Adrenal gland (tissue), 9 donors: ENCODE measurements at regions not wholly inside any gene's neighbourhood (a gene's known extent, or its start where the extent isn't known, plus 50 kb on each side); places are given as distances from the start of the nearest gene placed in this dataset.

Experiments used
- DNase-seq, 7 donors: peaks; one replicate each; pipeline ENCODE4 v3.0.0-alpha.2; 2019 to 2020
- H3K27ac ChIP-seq, 5 donors: fragments of 200-600 bp; sonication (generic) in 4 of 5; 1 replicate in 3 of 5; 2 replicates in 2 of 5; pipeline versions ENCODE4 v1.5.1 to v1.8.0; 2016 to 2020; ENCODE audit warnings: mild to moderate bottlenecking in 1 of 5
- H3K27me3 ChIP-seq: fragments of 200-600 bp; 2 replicates; pipeline ENCODE4 v1.8.0; 2021
- H3K36me3 ChIP-seq, 2 donors: fragments of 200-600 bp; replicated peaks in 1 of 2; 1 replicate in 1 of 2; 2 replicates in 1 of 2; pipeline versions ENCODE4 v1.5.1 to v1.8.0; 2018 to 2022
- H3K4me1 ChIP-seq, 2 donors: fragments of 200-600 bp; replicated peaks in 1 of 2; 1 replicate in 1 of 2; 2 replicates in 1 of 2; pipeline versions ENCODE4 v1.5.1 to v1.8.0; 2018 to 2021
- H3K4me3 ChIP-seq, 4 donors: fragments of 200-600 bp; sonication (generic) in 3 of 4; one replicate each; pipeline ENCODE4 v1.5.1; 2016 to 2018
- H3K9me3 ChIP-seq, 3 donors: fragments of 200-600 bp; sonication (generic) in 1 of 3; replicated peaks in 1 of 3; 1 replicate in 2 of 3; 2 replicates in 1 of 3; pipeline versions ENCODE4 v1.5.1 to v1.8.0; 2016 to 2021
- CTCF ChIP-seq, 6 experiments: fragments of 450-650 bp in 4 of 6; fragments of 200-600 bp in 2 of 6; sonication (generic) in 1 of 6; IDR thresholded peaks; 1 replicate in 5 of 6; 2 replicates in 1 of 6; pipeline versions ENCODE4 v1.5.1 to v1.8.0; 2016 to 2021; ENCODE audit warnings: antibody characterized with exemption in 6 of 6, mild to moderate bottlenecking in 2 of 6, moderate library complexity in 1 of 6
- POLR2A ChIP-seq, 2 donors: fragments of 450-650 bp; IDR thresholded peaks; one replicate each; pipeline ENCODE4 v1.6.1; 2017; ENCODE audit warnings: antibody characterized with exemption in 2 of 2, mild to moderate bottlenecking in 2 of 2, moderate library complexity in 1 of 2
- WGBS, 4 donors: extraction: QIAGEN DNeasy Blood & Tissue Kit in 2 of 4; methylation state at CpG; one replicate each; pipeline versions ENCODE4 v1.1.5 to v1.1.7; 2013 to 2017; 5-methylcytosine and 5-hydroxymethylcytosine counted together
- intact Hi-C, 2 donors: fragments of 100-400 bp; cut with DNase I; formaldehyde crosslinking; loops; one replicate each; pipeline versions ENCODE4 v1.14.1 to v1.15.0; 2022 to 2023
- donor health status: healthy with polysubstance abuse.
- donor health status: Bipolar disorder and iron deficiency.
- donor health status: DM: yes; HTN: yes; CAD: no.
- donor health status: DM: no; HTN: no; CAD: no.
- donor health status: DM: no; HTN: no; CAD: no.

GRCh38 chr7:52723606-52724005 lies 311.8 kb upstream of the POM121L12 start:
- H3K27me3 ChIP-seq: no peaks in the 10 kb centered on the region
- H3K36me3 ChIP-seq: no peaks in the 10 kb centered on the region
- WGBS, 4 donors: 66 to 77% (median 71%) methylated on average over 5 of the region's 5 CpGs
- no peaks in the 10 kb centered on the region for H3K4me1 ChIP-seq
- no peak for DNase-seq
- intact Hi-C loops: no loop called here
- TF ChIP-seq CTCF (IDR thresholded peaks at IDR 0.05) (no peak), POLR2A (IDR thresholded peaks at IDR 0.05) (no peak)
- no peak overlapping the region for H3K4me3 ChIP-seq
- H3K27ac ChIP-seq: no peak overlapping the region
- no peaks in the 10 kb centered on the region for H3K9me3 ChIP-seq

GRCh38 chr7:52720856-52721255 lies 314.6 kb upstream of the POM121L12 start:
- H3K27ac ChIP-seq: no peak overlapping the region
- no peaks in the 10 kb centered on the region for H3K36me3 ChIP-seq
- 78 to 93% (median 89%) methylated on average over 2 of the region's 2 CpGs for WGBS, 4 donors
- H3K27me3 ChIP-seq: no peaks in the 10 kb centered on the region
- DNase-seq: no peak
- no peak overlapping the region for H3K4me3 ChIP-seq
- no peaks in the 10 kb centered on the region for H3K4me1 ChIP-seq
- H3K9me3 ChIP-seq: no peaks in the 10 kb centered on the region
- intact Hi-C loops: no loop called here
- no peak for TF ChIP-seq CTCF (IDR thresholded peaks at IDR 0.05)
- no peak for TF ChIP-seq POLR2A (IDR thresholded peaks at IDR 0.05)

- DNase-seq: no peak
- no peak for TF ChIP-seq CTCF (IDR thresholded peaks at IDR 0.05)
- no peak for TF ChIP-seq POLR2A (IDR thresholded peaks at IDR 0.05)
- H3K4me3 ChIP-seq: no peak overlapping the region
- H3K27ac ChIP-seq: no peak overlapping the region
- 28 to 44% (median 38%) methylated on average over 3 of the region's 3 CpGs for WGBS, 4 donors
- no peaks in the 10 kb centered on the region for H3K9me3 ChIP-seq
- H3K27me3 ChIP-seq: no peaks in the 10 kb centered on the region
- no peaks in the 10 kb centered on the region for H3K36me3 ChIP-seq
- intact Hi-C loops: no loop called here
- no peaks in the 10 kb centered on the region for H3K4me1 ChIP-seq
Observed at GRCh38 chr7:52719677-52720076, 315.8 kb upstream of the POM121L12 start.

- H3K4me3 ChIP-seq: no peak overlapping the region
- no peaks in the 10 kb centered on the region for H3K4me1 ChIP-seq
- DNase-seq: no peak
- H3K36me3 ChIP-seq: no peaks in the 10 kb centered on the region
- no peak overlapping the region for H3K27ac ChIP-seq
- no peak for TF ChIP-seq CTCF (IDR thresholded peaks at IDR 0.05)
- no peak for TF ChIP-seq POLR2A (IDR thresholded peaks at IDR 0.05)
- no peaks in the 10 kb centered on the region for H3K9me3 ChIP-seq
- WGBS, 4 donors: 75 to 89% (median 85%) methylated on average over 6 to 7 of the region's 7 CpGs
- intact Hi-C loops: no loop called here
- no peaks in the 10 kb centered on the region for H3K27me3 ChIP-seq
Observed at GRCh38 chr7:52715701-52716100, 319.7 kb upstream of the POM121L12 start.
